Stomach (tissue), 4 donors: ENCODE measurements at regions not wholly inside any gene's neighbourhood (a gene's known extent, or its start where the extent isn't known, plus 50 kb on each side); places are given as distances from the start of the nearest gene placed in this dataset.

Source experiments
- EP300 ChIP-seq: sonication (generic); formaldehyde crosslinking; IDR thresholded peaks from one replicate; pipeline ENCODE4 v1.6.1; 2017; ENCODE audit warnings: antibody characterized with exemption
- POLR2A ChIP-seq, 4 donors: fragments of 450-650 bp; IDR thresholded peaks; one replicate each; pipeline ENCODE4 v1.6.1; 2016; ENCODE audit warnings: antibody characterized with exemption in 4 of 4, control low read depth in 2 of 4, mild to moderate bottlenecking in 1 of 4, moderate library complexity in 1 of 4
- POLR2AphosphoS5 ChIP-seq, 3 donors: sonication (generic); formaldehyde crosslinking; IDR thresholded peaks; one replicate each; pipeline ENCODE4 v1.6.1; 2016; ENCODE audit warnings: antibody characterized with exemption in 3 of 3
- TF ChIP-seq, protein P1 (sequence below), 7 experiments: fragments of 450-650 bp in 4 of 7; fragments of 200-600 bp in 3 of 7; sonication (generic) in 3 of 7; IDR thresholded peaks; one replicate each; pipeline ENCODE4 v1.5.1; 2016 to 2019; ENCODE audit warnings: antibody characterized with exemption in 7 of 7, control low read depth in 2 of 7, mild to moderate bottlenecking in 1 of 7

DNA sequence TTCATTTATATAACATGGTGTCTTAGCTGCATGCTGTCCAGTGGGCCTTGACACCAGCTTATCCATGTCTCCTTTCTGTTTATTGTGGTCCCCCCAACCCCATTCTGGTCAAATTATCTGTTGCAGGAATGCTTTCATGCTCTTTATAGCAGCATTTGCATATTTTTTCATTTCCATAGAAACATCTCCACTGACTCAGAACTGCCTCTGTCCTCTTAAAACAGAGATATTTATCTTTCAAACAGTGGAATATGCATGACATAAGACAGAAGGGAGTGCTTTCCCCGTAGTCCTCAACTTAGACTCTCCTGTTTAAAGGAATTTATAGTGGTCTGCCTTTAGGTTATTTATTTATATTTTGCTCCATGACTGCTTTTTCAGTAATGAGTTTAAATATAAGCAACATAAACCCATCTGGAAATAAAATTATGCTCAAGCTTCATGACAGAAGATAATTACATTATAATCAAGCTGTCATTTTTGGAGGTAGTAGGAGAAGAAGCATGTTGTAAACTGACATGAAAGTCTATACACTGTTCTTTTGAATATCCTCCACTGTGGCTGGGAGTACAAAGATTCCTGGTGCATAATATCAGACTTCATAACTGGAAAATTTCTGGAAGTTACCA, 179.5 kb upstream of the CD96 start:
- TF ChIP-seq POLR2AphosphoS5 (IDR thresholded peaks at IDR 0.05) (no peak), EP300 (no peak), POLR2A (IDR thresholded peaks at IDR 0.05) (no peak)
- TF ChIP-seq, protein P1, sequence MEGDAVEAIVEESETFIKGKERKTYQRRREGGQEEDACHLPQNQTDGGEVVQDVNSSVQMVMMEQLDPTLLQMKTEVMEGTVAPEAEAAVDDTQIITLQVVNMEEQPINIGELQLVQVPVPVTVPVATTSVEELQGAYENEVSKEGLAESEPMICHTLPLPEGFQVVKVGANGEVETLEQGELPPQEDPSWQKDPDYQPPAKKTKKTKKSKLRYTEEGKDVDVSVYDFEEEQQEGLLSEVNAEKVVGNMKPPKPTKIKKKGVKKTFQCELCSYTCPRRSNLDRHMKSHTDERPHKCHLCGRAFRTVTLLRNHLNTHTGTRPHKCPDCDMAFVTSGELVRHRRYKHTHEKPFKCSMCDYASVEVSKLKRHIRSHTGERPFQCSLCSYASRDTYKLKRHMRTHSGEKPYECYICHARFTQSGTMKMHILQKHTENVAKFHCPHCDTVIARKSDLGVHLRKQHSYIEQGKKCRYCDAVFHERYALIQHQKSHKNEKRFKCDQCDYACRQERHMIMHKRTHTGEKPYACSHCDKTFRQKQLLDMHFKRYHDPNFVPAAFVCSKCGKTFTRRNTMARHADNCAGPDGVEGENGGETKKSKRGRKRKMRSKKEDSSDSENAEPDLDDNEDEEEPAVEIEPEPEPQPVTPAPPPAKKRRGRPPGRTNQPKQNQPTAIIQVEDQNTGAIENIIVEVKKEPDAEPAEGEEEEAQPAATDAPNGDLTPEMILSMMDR (IDR thresholded peaks at IDR 0.05), result no peak
